ENCODE measurements at regions not wholly inside any gene's neighbourhood (a gene's known extent, or its start where the extent isn't known, plus 50 kb on each side); places are given as distances from the start of the nearest gene placed in this dataset.
A peak's percentile ranks its signal among the peaks of the same experiment; 100 is the strongest.
"Not testable (repeated sequence)": the region's sequence is repeated elsewhere in the genome, so short reads cannot be mapped to it uniquely, and the experiment has no call there.

DNA sequence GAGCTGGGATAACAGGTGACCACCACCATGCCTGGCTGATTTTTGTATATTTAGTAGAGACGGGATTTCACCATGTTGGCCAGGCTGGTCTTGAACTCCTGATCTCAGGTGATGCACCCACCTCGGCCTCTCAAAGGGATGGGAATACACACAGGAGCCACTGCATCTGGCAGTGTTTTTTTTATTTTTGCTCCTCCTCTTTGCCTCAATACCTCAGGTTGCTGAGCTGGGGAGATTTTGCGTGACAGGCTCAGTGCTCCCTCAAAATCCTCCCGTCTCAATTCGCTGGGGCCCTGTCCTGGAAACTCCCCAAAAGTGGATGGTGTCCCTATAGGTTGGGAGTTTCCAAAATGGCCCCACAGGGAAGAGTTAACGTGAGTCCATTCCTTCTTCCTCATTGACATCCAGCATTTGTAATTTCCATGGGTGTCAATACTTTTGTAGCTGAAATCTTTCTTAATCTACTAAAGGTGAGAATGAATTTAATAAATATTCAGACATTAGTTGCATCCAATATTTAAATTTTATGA lies 71.8 kb downstream of the GGTLC2 start:
- DNase-seq (ENCODE audit: low spot score): no peak

DNA sequence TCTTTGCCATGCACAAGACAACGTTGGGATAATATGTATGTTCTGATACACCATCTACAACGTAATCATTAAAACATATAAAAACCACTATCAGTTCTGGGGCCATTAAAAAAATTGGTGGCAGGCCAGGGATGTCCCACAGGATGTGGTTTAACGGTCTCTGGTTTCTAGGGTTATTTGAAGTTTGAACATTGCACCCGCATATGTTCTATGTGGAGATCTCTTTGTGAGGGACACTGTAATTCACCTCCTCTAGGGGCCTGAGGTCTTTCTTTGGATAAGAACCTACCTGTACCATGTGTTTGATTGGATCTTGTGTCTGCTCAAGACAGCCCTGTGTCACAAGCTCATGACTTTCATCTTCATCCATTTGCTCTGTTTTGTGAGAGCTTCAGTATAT lies 73.2 kb downstream of the GGTLC2 start:
- no peak for DNase-seq (ENCODE audit: low spot score)

DNA sequence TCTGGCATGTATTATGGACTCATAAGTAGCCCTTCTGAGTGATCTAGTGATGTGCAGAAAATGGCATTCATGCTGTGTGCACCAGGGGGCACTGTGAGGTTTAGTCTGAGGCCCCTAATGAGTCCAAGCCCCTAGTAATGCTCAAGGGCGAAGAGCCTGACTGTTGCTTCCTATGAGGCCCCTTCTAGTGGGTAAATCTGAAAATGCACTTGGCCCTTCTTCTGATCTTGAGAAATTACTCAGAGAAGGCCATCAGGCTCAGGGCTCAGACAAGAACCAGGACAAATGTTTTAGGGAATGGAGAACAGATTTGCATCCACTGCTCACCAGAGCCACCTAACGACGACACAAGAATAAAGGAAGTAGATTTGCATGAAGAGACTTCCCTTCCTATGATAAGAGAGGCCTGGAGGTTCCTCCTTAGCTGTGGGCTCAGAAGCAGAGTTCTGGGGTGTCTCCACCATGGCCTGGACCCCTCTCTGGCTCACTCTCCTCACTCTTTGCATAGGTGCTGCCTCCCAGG lies 75.8 kb downstream of the GGTLC2 start:
- DNase-seq (ENCODE audit: low spot score): peak; percentile 31

DNA sequence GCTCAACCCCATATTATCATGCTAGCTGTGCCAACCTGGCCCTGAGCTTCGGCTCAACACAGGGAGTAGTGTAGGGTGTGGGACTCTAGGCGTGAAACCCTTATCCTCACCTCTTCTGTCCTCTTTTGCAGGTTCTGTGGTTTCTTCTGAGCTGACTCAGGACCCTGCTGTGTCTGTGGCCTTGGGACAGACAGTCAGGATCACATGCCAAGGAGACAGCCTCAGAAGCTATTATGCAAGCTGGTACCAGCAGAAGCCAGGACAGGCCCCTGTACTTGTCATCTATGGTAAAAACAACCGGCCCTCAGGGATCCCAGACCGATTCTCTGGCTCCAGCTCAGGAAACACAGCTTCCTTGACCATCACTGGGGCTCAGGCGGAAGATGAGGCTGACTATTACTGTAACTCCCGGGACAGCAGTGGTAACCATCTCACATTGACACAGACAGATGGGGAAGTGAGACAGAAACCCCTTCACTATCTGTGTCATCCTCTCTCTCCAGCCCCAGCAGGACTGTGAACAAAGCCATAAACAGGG lies 76.4 kb downstream of the GGTLC2 start:
- no peak for DNase-seq (ENCODE audit: low spot score)

DNA sequence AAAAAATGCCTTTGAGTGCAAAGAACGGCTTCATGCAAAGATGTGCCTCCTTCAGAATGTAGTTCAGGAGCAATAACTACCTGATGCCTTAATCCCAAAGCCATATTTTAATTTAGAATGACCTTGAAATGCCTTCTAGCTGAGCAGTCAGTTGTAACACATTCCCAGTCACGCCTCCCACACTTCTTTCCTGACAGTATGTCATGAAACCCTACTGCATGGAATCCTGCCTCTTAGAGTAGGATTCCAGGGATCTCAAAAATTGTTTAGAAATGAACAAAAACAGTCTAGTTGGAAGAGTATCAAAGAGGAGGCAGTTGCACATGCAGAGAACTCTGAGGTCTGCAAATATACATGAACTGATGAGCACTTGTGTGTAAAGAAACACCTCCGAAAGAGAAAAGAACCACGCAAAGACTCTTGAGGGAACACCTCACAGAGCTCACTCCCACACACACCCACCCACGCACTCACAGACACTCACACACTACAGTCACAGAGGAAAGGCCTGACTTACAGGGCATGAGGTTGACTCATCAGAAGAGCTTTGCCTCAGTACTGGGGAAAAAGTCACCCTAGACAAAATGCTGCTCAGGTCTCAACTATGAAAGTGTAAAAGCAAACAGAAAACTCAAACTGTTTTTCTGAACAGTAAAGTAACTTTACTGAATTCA lies 77.4 kb downstream of the GGTLC2 start:
- DNase-seq (ENCODE audit: low spot score): peak; percentile 42

DNA sequence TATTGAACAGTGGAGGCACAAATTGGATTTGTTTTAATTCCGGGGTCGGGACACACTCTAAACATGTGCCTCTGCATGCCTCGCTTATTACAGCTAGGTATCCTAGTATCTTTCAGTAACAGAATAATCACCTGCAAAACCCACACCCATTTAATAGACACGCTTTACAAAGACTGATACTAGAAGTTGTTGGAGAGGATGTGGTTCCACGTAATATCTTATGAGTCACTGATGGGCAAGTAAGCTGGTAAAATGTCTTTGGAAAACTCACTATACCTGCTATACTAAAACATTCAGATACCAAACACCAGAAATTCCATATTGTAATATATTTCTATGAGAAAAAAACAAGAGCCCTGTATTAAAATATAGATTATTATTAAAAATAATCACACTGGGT lies 84.0 kb downstream of the GGTLC2 start:
- DNase-seq (ENCODE audit: low spot score): no peak

DNA sequence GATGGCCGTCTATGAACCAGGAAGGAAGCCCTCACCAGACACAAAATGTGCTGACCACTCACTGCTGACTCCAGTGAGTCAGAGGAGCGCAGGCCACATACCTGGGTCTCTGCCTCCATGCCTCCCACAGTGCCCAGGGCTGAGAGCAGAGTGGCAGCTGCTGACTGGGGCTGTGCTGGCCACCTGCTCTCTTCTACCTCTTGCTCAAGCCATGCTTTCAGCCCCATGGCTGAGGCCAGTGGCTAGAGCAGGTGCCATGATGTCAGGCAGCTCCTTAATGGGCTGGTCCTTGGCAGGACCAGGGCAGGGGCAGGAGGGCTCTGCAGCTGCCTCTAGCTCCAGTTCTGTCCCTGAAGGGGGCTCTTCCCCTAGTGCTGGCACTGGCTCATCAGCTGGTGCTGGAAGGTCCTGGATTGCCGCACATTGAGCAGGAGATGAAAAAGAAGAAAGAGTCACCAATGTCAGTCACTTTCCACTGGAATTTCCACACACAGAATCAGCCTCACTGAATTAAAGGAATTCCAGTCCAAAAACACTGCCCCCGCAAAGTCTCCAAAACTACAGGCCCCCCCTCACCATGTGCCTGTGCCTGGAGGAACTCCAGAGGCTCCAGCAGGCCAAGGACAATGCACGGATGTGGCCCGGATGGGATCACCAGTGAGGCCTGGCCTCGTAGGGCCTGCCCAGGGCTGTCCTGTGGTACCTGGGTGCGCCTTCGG lies 86.4 kb downstream of the GGTLC2 start:
- no peak for DNase-seq (ENCODE audit: low spot score)

DNA sequence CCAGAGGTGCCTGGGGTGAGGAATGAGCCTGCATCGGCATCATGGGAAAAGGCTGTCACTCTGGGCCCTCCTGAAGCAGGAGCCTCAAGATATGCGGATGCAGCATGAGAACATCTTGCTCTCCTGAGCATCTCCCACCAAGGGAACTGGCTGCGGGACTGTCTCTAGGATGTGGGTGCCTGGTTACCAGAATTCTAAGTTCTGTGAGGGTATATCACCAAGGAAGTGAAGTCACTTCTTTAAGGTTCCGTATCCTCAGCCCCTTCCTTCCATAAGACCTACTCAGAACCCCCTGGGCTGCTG lies 86.9 kb downstream of the GGTLC2 start:
- no peak for DNase-seq (ENCODE audit: low spot score)

DNA sequence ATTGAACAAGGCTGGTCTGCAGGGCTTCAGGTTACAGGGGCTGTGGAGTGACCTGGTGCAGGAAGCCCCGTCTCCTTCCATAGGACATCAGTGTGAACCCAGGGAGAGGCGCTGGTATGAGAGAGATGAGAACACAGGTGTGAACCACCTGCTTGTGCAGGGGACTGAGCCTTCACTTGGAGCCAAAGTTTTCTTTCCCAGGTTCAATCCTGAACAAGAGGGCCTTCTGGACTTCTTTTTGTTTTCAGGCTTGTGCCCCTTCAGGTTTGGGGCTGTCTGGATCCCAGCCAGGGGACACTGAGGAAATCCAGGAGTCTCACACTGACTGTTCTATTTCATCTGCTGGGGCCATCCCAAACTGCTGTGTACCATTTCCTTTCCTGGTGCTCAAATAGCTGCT lies 88.6 kb downstream of the GGTLC2 start:
- not testable (repeated sequence) for DNase-seq (ENCODE audit: low spot score)

DNA sequence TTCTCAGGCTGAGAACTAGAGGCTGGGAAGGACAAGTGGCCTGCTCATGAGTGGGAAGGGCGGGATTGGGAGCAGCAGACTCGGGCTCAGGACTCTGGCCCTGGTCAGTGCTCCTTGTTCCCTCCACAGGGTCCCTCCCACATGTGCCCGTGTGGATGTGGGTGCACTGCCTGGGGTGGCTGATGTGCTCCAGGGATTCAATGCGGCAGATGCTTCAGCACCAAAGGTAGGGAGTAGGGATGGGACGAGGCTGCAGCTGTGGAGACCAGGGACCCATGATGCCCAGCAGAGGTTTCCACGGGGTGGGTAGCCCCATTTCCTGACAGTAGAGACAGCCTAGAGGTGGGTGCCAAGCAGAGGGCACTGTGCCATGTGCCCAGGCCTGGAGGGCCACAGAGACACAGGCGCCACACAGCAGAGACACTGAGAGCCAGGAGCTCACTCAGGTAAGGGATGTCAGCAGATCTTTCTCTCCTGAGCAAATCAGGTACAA lies 89.5 kb downstream of the GGTLC2 start:
- no peak for DNase-seq (ENCODE audit: low spot score)

DNA sequence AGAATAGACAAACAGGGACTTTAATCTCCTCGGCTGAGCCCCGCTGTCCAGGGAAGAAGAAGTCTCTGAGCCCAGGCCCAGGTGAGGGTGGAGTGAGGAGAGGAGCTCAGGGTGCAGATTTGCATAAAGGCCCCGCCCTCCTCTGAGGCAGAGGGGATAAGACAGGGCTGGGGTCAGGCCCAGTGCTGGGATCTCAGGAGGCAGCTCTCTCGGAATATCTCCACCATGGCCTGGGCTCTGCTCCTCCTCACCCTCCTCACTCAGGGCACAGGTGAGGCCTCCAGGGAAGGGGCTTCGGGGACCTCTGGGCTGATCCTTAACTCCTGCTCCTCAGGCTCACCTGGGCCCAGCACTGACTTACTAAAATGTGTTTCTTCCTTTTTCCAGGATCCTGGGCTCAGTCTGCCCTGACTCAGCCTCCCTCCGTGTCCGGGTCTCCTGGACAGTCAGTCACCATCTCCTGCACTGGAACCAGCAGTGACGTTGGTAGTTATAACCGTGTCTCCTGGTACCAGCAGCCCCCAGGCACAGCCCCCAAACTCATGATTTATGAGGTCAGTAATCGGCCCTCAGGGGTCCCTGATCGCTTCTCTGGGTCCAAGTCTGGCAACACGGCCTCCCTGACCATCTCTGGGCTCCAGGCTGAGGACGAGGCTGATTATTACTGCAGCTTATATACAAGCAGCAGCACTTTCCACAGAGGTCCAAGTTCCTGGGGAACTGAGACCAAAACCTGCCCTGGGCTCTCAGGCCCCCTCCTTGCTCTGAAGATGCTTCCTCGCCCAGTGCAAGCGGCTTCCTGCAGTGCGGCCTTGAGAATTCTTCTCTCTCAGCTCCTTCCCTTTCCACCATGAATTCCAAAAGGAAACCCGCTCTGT lies 90.2 kb downstream of the GGTLC2 start:
- not testable (repeated sequence) for DNase-seq (ENCODE audit: low spot score)

DNA sequence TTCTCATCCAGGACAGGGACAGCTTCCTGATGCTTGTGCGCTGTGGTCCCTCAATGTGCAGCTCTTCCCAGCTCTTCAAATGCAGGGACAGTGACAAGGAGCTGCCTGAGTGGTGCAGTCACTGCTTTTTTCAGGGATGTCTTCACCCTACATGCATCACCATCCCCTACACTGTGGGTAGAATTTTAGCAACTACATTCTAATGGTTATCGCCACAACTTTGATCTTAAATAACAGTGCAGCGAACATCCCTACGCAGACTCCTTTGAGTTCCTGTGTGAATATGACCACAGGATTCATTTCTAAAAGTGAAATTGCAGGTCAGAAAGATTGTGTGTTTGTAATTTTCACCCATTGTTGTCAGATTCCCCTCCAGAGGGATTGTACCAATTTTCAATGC lies 90.9 kb downstream of the GGTLC2 start:
- not testable (repeated sequence) for DNase-seq (ENCODE audit: low spot score)

DNA sequence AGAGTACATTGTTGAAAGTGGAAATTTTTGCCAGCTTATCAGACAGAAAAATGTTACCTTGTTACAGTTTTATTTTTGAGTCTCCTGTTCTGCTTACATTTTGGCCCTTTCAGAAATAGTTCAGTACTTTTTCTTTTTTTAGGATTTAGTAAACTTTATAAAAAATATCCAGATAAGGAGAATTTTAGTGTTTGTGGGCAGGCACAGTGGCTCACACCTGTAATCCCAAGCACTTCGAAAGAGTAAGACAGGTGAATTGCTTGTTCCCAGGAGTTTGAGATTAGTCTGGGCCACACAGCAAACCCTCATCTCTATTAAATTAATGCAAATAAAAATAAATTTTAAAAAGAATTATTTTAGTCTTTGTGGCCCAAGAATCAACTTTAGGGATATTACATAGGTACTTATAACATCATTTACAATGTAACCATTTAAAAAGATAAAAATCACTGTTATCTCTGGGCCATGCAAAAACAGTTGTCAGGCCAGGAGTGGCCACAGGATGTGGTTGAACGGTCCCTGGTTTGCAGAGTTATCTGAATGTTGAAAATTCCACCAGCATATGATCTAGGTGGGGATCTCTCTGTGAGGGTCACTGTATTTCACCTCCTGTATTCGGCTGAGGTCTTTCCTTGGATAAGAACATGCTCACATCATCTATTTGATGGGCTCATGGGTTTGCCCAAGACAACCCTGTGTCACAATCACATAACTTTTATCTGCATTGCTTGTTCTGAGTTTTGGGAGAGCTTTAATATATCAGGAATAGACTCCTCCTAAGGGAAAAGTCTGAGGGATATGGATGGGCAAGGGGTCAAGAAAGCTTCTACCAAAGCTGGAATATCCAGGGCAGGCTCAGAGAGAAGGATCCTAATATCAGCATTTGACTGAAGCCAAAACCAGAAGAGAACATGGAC lies 91.5 kb downstream of the GGTLC2 start:
- no peak for DNase-seq (ENCODE audit: low spot score)

DNA sequence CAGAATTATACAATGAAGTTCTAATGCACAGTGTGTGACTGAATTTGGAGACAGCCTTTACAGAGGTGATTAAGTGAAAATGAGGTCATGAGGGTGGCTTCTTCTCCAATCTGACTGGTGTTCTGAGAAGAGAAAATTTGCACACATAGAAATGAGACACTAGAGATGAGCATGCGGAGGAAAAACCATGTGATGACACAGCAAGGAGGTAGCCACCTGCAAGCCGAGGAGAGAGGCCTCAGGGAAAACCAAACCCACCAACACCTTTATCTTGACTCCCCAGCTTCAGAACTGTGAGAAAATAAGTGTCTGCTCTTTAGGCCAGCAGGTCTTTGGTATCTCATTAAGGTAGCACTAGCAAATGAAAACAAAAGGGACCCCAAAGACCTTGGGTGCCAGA lies 93.2 kb downstream of the GGTLC2 start:
- DNase-seq (ENCODE audit: low spot score): no peak

DNA sequence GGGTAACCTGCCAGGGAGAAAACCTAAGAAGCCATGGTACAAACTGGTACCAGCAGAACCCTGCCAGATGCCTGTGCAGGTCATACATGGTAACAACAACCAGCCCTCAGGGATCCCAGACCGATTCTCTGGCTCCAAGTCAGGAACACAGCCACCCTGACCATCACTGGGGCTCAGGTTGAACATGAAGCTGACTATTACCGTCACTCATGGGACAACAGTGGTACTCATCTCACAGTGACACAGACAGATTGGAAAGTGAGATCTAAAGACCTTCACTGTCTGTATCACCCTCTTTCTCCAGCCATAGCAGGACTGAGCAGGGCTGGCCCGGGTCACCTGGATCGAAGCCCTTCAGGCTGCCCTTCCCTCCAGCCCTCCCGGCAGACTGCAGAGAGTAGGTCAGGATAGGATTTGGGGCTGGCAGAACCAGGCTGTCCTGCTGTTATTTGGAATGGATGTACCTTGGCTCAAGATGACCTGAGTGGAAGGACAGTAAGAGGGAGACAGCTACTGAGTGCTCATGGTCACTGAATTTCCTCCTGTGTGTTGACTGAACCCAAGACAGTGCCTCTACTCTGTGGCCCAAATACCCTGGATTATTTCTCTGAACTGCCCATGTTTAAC lies 94.7 kb downstream of the GGTLC2 start:
- no peak for DNase-seq (ENCODE audit: low spot score)

DNA sequence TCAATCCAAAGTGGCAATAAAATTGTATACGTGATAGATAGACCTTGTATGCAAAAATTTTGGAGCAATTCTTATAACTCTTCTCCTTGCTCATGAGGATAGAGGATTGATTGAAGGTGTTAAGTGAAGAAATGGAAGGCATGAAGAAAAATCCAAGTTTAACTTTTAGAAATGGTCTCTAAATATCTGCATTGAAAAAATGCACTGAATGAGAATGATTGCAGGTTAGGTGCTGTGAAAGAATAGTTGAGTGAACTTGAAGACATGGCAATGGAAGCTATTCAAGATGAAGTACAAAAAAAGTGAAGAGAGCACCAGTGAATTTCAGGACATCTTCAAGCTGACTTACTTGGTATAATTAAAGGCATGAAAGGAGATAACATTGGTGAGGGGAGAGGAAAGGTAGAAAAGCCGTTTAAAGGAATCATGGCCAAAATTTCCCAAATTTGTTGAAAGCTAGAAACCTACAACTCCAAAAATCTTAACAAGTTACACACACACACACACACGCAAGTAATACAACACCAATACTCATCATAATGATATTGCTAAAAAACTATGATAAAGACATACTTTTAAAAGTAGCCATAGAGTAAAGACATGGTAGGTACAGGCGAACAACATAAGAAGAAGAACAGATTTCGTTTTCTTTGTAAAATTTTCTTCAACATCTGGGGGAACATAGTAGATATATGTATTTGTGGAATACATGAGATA lies 96.3 kb downstream of the GGTLC2 start:
- DNase-seq (ENCODE audit: low spot score): no peak

DNA sequence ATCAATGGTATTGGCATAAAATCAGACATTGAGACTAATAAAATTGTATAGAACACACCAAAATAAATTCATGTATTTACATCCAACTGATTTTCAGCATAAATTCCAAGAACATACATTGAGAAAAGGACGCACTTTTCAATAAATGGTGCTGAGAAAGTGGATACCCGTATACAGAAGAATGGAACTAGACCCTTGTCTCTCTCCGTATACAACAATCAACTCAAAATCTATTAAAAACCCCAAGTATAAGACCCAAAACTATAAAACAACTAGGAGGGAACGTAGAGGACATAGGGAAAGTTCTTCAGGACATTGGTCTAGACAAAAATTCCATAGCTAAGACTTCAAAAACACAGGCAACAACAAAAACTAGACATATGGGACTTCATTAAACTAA lies 97.4 kb downstream of the GGTLC2 start:
- no peak for DNase-seq (ENCODE audit: low spot score)

DNA sequence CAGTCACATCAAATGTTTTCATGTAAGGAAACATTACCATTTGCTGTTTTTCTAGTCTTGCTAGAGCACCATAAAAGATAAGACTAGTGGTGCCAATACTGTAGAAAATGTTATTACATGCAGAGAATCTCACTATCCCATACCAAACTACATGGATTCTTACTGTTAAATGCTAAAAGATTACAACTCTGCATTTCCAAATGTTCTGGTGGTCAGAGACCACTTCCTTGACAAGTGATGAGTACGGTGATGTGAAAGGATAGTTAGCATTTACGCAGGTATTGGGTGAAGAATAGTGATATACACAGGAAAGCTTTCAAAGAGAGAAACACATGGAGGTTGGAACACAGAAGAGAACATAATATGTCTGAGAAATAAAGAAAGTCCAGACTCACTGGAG lies 98.2 kb downstream of the GGTLC2 start:
- no peak for DNase-seq (ENCODE audit: low spot score)

DNA sequence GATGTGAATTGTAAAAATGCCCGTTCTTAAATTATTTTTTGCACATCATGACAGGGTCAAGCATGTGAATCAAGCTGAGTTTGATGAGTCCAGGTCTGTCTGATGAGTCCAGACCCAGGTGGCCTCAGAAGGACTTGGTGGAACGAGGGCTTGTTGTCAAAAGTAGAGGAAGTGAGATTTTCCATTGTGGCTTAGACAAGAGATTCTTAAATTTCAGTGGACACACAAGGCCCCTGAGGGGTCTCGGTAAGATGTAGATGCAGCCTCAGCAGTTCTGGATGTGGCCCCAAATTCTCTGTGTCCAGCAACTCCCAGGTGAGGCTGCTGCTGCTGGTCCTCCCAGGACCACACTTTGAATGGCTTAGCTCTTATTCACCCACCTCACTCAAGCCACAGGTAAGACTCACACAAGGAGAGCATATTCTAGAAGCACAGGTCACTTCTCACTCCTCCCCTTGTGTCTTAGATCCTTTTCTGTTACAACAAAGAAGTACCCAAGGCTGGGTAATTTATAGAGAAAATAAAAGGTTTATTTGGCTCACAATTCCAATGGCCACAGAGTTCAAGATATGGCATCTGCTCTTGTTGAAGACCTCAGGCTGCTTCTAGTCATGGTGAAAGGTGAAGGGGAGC lies 98.8 kb downstream of the GGTLC2 start:
- no peak for DNase-seq (ENCODE audit: low spot score)
